HG03139 (cell line): ENCODE measurements at regions not wholly inside any gene's neighbourhood (a gene's known extent, or its start where the extent isn't known, plus 50 kb on each side); places are given as distances from the start of the nearest gene placed in this dataset.
"Not testable (repeated sequence)": the region's sequence is repeated elsewhere in the genome, so short reads cannot be mapped to it uniquely, and the experiment has no call there.

ENCODE experiments used
- ATAC-seq: cut with Tn5 transposase; IDR thresholded peaks from one replicate; pipeline ENCODE4 v1.9.1; 2021; ENCODE audit not compliant: unreplicated experiment

- ATAC-seq: not testable (repeated sequence)
These were observed 156.1 kb downstream of the BMP7 start for GRCh38 chr20:57110121-57111027.

DNA sequence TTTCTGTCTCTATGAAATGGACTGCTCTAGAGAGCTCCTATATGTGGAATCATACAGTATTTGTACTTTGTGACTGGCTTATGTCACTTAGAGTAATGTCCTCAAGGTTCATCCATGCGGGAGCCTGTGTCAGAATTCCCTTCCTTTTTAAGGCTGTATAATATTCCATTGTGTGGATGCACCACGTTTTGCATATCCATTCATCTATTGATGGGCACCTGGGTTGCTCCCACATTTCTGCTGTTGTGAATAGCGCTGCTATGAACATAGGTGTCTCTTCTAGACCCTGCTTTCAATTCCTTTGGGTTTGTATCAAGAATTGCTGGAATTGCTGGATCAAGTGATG lies 155.4 kb downstream of the BMP7 start:
- no peak for ATAC-seq

DNA sequence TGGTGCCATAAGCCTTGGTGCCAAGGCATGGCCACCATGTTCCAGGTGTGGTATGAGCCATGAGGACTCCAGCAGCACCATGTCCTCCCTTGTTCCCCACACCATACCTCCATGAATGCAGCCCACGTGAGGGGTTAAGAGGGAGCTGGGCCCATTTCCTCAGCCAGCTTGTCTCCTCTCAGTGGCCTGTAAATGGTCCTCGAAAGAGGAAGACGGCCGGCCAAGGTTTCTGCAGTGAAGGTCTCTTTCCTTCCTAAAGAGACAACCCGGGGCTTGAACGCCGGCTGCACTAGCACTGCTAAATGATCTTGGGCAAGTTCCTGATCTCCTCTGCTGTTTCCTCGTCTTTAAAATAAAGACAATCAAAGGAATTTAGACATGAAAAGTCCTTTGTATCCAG lies 154.0 kb downstream of the BMP7 start:
- ATAC-seq: no peak

DNA sequence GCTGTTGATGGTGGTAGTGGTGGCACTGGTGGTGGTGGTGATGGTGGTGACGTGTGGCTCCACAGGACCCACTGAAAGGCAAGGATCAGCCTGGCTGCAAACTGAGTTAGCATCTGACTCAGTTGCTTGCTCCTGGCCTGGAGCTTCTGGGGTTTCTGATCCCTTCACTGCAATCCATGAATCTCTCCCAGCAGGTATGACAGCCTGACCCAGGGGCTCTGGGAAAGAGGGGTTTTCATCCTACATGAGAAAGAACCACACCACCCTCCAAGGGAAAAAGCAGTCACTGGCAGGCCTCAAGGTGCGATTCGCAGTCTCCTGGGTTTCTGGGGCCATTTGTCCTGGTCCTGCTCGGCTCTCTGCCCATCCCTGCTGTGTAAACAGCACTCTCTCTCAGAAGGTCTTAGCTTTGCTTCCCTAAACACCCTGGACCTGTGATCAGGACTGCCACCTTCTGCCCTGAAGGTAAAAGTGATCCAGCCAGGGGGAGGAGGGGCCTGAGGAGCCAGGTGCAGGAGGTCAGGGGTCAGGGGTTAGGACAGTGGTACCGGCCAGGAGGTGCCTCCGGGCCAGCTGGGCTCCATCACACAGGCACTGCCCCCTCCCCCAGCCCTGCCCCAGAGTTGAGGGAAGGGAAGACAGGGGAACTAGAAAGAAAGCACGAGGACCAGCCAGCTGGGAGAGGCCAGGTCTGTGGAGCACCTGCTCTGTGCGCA lies 152.0 kb downstream of the BMP7 start:
- no peak for ATAC-seq

DNA sequence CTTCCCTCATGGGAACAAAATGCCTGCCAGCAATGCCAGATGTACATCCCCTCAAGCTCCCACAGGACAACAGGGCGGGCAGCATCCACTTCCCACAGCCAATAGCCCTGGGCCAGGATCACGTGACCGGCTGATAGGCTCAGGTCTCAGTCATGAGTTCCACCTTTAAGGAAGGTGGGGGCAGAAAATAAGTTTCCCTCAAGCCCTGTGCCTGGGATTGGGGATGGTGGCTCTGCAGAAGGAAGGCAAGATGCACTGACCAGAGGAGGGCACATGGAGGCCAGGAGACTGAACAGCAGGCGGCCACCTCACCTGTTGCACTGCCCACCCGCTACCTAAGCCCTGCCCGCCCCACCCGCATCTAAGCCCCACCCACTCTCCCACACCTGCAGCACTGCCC lies 149.1 kb downstream of the BMP7 start:
- ATAC-seq: no peak

GRCh38 chr20:57118107-57118769 lies 148.2 kb downstream of the BMP7 start:
- no peak for ATAC-seq
